KOPT-K1 (cell line): ENCODE measurements at regions not wholly inside any gene's neighbourhood (a gene's known extent, or its start where the extent isn't known, plus 50 kb on each side); places are given as distances from the start of the nearest gene placed in this dataset.
"Not testable (repeated sequence)": the region's sequence is repeated elsewhere in the genome, so short reads cannot be mapped to it uniquely, and the experiment has no call there.

Experiments
- H3K27ac ChIP-seq: fragments of 200-600 bp; sonication (generic); 2 replicates; pipeline ENCODE4 v1.5.1; 2016; ENCODE audit warnings: antibody characterized with exemption, mild to moderate bottlenecking, low read depth, low read length; ENCODE audit not compliant: poor library complexity, severe bottlenecking
- H3K36me3 ChIP-seq: fragments of 200-600 bp; sonication (generic); 2 replicates; pipeline ENCODE4 v1.5.1; 2017; ENCODE audit warnings: antibody characterized with exemption, mild to moderate bottlenecking, low read length, moderate library complexity; ENCODE audit not compliant: insufficient read depth
- H3K9me3 ChIP-seq: fragments of 200-600 bp; sonication (generic); 2 replicates; pipeline ENCODE4 v1.5.1; 2017; ENCODE audit warnings: antibody characterized with exemption, low read length, mild to moderate bottlenecking; ENCODE audit not compliant: insufficient read depth, poor library complexity, severe bottlenecking

GRCh38 chr3:71931922-71932321 lies 147.0 kb upstream of the PROK2 start:
- no peaks in the 10 kb centered on the region for H3K36me3 ChIP-seq

DNA sequence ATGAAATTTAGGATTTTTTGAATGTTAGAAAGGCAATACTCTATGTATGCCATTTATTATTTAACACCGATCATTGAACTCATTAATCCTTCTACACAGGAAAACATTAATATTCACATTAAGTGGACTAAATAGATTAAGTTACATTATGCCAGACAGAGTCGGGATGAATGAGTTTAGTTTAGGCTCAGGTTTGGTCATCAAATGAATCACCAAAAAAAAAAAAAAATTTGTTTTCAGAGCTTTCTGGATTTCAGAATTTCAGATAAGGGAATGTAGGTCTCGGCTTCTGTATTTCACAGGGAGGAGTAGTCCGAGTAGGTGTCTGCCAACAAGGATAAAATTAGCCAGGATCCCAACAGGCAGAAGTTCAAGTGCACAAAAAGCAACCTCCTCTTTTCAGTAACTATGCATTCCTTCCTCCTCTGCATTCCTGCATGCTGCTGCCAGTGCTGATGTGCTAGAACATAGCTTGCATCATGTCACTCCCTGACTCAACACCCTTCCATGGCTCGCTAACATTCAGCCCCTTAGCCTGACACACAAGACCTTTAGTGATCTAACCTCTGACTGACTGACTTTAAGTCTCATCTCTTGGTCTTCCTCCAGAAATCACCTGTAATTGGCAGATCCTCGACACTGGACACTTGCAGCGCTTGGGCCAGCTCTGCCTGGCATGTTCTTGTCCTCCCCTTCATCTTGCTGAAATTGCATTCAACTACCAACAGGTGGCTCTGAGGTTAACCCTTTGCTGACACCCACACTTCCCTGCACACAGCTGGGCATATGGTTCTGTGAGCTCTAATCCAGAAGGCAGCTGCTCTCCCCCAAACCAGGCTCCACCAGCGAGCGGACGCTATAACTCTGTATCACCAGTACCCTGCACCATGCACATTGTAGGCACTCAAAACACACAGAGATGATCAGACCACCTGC lies 145.4 kb upstream of the PROK2 start:
- no peaks in the 10 kb centered on the region for H3K36me3 ChIP-seq
- H3K27ac ChIP-seq = no peak overlapping the region
- H3K9me3 ChIP-seq = no peaks in the 10 kb centered on the region

More at GRCh38 chr3:71931922-71932321, 147.0 kb upstream of the PROK2 start:
- H3K27ac ChIP-seq = no peak overlapping the region
- H3K9me3 ChIP-seq = no peaks in the 10 kb centered on the region

GRCh38 chr3:71928212-71928611 lies 143.3 kb upstream of the PROK2 start:
- Histone ChIP-seq H3K36me3 (no peaks in the 10 kb centered on the region), H3K9me3 (no peaks in the 10 kb centered on the region), H3K27ac (no peak overlapping the region)

DNA sequence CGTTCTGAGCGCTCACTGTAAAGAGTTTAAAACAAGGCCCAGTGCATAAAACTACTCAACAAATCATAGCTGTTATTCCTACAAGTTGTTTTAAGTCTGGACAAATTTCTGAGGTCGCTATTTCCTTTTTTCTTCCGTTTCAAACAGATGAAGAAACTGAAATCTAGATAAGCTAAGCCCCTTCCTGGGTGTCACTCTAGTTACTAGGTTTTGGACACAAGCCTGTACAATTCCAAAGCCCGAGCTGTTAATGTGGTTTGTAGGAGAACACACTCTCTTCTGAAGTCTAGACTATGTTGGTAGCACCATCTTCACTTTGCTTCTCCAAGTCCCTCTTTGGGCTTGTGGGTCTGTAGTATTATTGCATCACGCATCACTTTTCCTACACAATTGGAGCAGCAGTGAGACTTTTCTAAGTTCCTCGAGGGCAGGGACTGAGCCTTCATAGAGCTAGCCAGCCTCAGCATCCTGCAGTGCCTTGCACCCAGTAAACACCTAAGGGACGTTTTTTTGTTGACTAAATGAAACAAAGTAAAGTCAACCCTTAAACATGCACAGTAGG lies 142.6 kb upstream of the PROK2 start:
- H3K9me3 ChIP-seq = no peaks in the 10 kb centered on the region

DNA sequence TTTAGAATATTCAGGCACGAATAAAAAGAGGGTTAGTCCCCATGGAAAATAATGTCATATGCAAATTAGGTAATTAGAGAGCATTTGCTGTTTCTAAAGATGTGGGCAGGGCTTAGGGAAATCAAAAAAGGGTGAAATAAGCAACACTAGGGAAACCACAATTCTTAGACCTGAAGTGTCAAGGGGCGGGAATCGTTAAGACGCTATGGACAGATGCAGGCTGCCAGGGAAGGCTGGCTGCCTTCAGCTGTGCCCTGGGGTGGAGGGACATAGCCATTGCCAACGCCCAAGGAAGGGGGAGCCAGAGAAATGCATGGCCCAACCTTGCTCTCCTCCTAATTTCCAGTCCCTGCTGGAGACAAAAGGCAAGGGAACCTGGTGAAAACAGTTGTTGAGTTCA lies 141.7 kb upstream of the PROK2 start:
- Histone ChIP-seq H3K27ac (no peak overlapping the region), H3K36me3 (no peaks in the 10 kb centered on the region), H3K9me3 (no peaks in the 10 kb centered on the region)

More for the DNA sequence above, 142.6 kb upstream of the PROK2 start:
- Histone ChIP-seq H3K36me3 (no peaks in the 10 kb centered on the region), H3K27ac (no peak overlapping the region)

DNA sequence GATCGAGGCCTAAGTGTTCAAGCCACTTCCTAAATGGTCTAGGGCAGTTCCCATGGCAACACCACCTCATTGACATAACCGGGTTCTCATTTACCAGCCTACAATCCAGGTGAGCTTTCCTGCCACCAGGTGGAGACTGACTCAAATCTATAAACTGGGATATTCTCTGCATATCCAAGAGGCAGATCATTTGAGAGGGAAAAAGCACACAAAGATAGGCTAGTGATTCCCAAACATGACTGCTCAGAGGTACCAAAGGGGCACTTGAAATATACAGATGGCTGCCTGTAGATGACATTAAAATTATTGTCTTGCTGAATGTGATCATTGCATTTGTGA lies 141.3 kb upstream of the PROK2 start:
- Histone ChIP-seq H3K9me3 (no peaks in the 10 kb centered on the region), H3K36me3 (no peaks in the 10 kb centered on the region), H3K27ac (no peak overlapping the region)

GRCh38 chr3:71925511-71926261 lies 140.7 kb upstream of the PROK2 start:
- not testable (repeated sequence) for H3K9me3 ChIP-seq, H3K27ac ChIP-seq, H3K36me3 ChIP-seq

DNA sequence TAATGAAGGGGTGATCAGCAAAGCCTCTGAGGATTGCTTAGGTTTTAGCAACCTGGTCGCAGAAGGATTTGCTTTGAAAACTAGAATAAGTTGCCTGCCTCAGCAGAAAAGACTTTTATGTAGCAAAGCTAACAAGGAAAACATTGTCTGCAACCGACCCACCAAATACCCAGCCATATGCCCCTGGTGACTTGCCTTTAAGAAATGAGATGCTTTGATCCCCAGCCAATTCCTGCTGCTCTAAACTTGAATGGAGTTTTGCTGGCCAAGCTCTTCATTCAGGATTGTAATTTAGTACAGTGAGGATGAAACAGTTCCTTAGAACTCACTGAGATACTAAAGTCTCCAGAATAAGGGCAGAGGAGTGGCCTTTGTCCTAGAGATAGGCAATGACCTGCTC lies 139.8 kb upstream of the PROK2 start:
- H3K9me3 ChIP-seq = no peaks in the 10 kb centered on the region
- no peaks in the 10 kb centered on the region for H3K36me3 ChIP-seq
- no peak overlapping the region for H3K27ac ChIP-seq

GRCh38 chr3:71921036-71921435 lies 136.1 kb upstream of the PROK2 start:
- no peaks in the 10 kb centered on the region for H3K9me3 ChIP-seq
- H3K36me3 ChIP-seq = no peaks in the 10 kb centered on the region
- no peak overlapping the region for H3K27ac ChIP-seq

DNA sequence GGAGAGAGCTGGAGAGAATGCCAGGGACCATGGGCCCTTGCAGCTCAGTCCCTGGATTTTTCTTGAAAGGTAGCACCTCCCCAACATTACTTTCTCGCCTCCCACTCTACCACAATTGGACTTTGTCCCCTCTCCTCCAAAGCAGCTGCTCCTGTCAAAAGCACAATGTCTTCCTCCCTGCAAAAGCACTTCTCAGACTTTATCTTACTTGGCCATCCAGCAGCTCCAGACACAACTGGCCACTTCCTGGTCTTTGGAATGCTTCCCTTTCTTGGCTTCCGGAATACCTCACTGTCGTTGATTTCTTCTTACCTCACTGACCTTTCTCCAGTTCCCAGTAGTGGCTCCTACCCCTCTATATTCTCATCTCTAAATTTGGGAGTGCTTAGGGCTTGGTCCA lies 134.6 kb upstream of the PROK2 start:
- no peaks in the 10 kb centered on the region for H3K9me3 ChIP-seq
- no peaks in the 10 kb centered on the region for H3K36me3 ChIP-seq
- H3K27ac ChIP-seq = no peak overlapping the region

DNA sequence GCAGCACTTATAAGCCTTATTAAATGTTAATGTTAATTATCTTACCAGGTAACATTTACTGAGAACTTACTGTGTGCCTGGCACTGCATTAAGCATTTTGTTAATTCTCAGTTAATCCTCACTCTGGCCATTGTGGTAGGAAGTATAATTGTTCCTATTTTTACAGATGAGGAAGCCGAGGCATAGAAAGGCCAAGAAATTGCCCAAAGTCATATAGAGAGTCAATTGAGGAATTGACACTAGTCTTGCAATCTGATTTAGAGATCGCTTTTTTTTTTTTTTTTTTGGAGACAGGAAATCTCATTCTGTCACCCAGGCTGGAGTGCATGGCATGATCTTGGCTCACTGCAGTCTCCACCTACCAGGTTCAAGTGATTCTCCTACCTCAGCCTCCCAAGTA lies 132.6 kb upstream of the PROK2 start:
- Histone ChIP-seq H3K27ac (no peak overlapping the region), H3K36me3 (no peaks in the 10 kb centered on the region), H3K9me3 (no peaks in the 10 kb centered on the region)

- no peaks in the 10 kb centered on the region for H3K36me3 ChIP-seq
Observed at GRCh38 chr3:71916747-71917369, 131.9 kb upstream of the PROK2 start.

DNA sequence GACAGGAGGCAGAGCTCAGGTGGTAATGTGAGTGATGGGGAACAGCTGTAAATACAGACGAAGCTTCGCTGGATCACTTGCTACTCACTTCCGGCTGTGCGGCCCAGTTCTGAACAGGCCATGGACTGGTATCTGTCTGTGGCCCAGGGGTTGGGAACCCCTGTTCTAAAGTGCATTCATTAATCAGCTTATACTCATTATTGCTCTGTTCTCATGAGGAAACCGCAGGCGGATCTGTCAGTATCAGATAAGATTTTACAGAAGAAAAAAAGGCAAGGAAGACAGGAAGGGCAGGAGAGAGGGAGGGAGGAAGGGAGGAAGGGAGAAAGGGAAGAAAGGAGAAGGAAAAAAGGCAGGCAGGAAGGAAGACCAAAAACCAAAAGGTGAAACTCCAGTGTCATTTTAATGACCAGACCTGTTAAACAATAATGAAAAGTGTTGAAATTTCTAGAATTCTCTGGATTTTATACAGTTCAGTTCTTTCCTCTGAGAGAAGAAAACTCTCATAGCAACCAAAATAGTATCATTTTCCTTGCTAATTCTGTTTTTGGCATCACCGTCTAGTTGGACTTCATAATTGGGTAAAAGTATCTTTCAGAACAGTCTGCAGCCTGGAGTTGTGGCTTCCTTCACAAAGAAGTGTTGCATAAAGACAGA lies 128.0 kb upstream of the PROK2 start:
- Histone ChIP-seq H3K36me3 (no peaks in the 10 kb centered on the region), H3K27ac (no peak overlapping the region), H3K9me3 (no peaks in the 10 kb centered on the region)

More at GRCh38 chr3:71916747-71917369, 131.9 kb upstream of the PROK2 start:
- Histone ChIP-seq H3K27ac (no peak overlapping the region), H3K9me3 (no peaks in the 10 kb centered on the region)

- H3K27ac ChIP-seq = no peak overlapping the region
- H3K9me3 ChIP-seq = no peaks in the 10 kb centered on the region
- no peaks in the 10 kb centered on the region for H3K36me3 ChIP-seq
Observed at GRCh38 chr3:71910108-71910507, 125.2 kb upstream of the PROK2 start.

- Histone ChIP-seq H3K27ac (no peak overlapping the region), H3K9me3 (no peaks in the 10 kb centered on the region), H3K36me3 (no peaks in the 10 kb centered on the region)
Observed at GRCh38 chr3:71907996-71908395, 123.0 kb upstream of the PROK2 start.
